ENCODE measurements at regions not wholly inside any gene's neighbourhood (a gene's known extent, or its start where the extent isn't known, plus 50 kb on each side); places are given as distances from the start of the nearest gene placed in this dataset.
"Not testable (repeated sequence)": the region's sequence is repeated elsewhere in the genome, so short reads cannot be mapped to it uniquely, and the experiment has no call there.

DNA sequence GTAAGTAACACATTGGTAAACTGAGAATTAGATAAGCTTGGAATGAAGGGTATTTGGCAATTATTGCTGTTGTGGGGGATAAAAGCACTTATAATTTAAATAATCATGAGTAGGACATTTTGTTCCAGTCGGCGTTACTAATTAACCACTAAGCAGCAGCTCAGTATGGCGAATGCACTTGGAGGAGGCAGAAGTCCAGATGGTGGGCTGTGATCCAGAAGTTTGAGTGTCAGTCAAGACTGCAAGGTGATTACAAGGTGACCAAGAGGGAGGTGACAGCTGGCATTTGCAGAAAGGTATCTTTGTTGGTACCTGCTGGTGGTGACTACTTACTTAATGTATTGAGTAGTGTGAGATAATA, 643.6 kb upstream of the FAM98A start:
- DNase-seq: no peak

DNA sequence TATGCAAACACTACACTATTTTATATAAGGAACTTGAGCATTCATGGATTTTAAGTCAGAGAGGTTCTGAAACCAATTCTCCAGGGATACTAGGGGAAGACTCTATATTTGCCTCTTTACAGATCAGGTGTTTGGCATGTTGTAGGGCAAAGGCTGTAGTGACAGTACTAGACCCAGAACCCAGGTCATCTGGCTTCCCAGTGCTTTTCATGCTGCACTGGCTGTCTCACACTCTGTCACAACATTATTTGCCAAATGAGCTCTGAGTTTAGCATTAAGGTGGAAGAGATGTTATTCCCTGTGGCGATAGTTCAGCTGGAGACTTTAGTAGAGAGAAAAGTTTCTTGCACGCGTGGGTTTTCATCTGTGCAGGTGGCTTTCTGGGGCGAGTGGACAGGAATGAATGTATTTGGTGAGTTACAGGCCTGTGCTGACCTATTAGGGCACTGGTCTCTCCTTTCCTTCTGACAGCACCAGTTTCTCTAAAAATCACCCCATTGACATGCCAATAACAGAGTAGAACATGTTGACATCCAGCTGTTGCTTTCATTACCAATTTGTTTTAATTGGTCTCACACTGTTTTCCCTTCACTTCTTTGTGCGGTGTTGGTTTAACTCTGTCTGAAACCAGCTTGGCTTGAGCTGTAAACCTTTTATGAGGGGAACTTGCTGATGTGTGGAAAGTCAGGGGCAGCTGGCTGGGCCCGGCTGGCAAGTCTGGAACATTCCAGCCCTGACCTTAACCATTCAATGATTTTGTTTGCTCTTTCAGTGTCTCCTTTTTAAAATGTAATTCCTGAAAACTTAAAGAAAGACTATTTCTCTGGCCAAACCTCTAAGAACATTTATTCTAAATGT, 643.0 kb upstream of the FAM98A start:
- DNase-seq: no peak

DNA sequence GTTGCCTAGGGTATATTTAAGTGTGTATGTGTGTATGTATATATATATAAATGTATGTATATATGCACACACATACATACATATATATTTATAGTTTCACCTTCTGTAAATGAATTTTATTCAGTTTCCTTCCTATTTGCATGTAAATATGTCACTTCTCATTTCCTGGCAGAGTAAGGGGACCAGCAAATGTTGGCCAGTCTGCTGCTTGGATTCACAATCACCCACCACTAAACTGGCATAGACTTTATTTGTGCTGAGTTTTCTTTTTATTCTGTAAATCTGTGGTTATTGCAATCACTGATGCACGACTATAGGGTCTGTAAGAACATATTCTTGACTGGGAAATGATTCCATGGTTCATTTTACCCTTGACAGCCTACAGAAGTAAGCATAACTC, 640.4 kb upstream of the FAM98A start:
- no peak for DNase-seq

DNA sequence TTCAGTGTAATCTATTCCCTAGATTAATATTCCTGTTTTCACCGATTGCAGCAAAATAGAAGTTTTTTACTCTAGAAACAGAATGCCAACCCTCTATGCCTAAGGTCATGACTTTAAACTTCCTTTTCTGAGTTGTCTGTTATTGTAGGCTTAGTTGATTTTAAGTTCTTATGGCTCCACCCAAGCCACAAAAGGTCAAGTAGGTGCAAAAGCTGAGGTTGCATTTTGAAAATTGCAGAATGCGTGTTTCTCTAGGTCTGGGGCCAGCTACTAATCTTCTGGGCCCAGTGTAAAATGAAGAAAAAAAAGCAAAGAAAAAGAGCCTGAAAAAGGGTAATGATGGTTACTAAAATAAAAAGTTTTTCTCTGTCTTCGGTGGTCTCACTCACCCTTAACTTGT, 635.7 kb upstream of the FAM98A start:
- no peak for DNase-seq

DNA sequence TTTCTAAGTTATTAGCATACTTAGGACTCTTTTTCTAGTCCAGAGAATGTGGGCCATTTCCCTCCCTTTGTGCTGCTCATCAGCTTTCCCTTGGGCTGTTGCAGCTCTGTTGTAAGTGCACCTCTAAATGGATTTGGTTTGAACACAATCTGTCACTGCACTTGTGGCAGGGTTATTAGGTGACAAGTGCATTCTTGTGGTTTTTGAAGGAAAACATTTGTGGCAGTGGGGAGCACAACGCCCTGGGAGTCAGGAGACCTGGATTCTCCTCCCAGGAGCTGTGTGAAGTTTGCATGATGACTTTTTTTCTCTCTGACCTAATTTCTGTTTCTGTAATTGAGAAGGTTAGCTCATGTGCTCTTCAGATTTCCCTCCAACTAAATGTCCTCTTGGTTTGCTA, 630.9 kb upstream of the FAM98A start:
- DNase-seq: no peak

DNA sequence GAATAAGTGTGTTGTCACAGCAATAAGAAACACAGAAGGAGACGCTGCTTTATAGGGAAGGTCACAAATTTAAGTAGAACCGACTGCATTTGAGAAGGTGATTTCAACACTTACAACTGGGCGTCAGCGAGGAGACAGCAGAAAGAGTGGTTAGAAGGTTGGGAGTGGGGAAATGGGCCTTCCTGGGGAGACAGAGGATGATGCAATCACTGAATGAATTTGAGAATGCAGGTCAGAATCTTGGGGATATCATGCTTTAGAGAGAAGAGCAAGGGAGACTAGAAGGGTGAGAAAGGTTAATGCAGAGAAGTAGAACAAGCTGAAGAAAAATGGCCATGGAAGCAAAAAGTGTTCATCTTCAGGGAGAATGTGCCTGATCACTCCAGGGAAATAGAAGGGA, 616.1 kb upstream of the FAM98A start:
- DNase-seq: no peak

DNA sequence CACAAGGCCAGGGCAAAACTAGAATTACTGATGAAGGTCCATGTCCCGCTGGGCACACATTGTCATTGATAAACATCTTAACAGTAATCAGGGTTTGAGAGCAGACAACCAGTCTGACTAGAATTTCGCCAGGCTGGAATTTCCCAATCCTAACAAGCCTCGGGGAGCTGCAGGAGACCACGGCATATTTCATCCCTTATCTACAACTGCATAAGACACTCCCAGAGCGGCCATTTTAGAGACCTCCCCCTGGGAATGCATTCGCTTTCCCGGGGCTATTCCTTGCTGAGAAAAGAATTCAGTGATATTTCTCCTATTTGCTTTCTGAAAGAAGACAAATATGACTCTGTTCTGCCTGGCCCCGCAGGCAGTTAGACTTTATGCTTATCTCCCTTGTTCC, 611.3 kb upstream of the FAM98A start:
- not testable (repeated sequence) for DNase-seq

DNA sequence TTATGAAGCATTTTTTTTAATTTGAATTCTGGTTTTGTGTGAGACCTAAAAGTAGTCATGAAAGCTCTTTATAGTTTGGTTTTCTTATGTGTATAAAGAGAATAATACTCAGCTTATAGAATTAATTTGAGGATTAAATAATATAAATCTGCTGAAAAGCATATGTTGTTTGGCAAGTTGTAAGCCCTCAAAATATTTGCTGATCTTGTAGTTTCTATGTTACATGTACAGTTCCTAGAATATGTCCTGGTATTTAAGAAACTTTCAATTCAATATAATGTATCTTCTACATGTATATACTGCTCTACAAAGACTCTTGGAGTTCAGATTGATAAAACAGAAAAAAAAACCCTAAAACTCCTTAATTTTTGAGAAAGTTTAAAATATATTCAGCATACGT, 605.5 kb upstream of the FAM98A start:
- DNase-seq: no peak

DNA sequence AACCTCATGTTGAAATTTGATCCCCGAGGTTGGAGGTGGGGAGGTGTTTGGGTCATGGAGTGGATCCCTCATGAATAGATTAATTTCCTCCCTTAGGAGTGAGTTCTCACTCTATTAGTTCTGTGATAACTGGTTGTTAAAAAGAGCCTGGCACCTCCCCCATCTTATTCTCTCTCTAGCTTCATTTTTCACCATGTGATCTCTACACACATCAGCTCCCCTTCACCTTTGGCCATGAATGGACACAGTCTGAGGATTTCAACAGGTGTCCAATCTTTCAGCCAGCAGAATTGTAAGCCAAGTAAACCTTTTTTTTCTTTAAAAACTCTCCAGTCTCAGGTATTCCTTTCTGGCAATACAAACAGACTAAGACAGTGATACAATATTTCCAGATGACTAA, 602.0 kb upstream of the FAM98A start:
- no peak for DNase-seq

DNA sequence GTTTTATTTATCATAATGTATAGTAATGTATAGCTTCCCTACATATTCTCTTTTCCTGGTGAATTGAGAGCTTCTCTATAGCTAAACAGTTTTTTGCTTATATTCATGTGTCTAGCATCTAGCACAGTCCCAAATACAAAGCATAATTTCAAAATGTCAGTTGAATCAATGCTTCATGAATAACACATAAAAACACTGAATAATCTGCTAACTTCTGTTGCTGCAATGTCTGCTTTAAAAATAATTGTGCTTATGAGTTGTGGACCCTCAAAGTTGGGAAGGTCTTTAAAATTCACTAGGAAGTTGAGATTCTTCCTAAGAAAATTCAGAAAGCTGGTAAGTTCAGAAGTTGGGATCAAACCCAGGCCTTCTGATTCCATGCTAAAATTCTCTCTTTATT, 600.9 kb upstream of the FAM98A start:
- DNase-seq: no peak

DNA sequence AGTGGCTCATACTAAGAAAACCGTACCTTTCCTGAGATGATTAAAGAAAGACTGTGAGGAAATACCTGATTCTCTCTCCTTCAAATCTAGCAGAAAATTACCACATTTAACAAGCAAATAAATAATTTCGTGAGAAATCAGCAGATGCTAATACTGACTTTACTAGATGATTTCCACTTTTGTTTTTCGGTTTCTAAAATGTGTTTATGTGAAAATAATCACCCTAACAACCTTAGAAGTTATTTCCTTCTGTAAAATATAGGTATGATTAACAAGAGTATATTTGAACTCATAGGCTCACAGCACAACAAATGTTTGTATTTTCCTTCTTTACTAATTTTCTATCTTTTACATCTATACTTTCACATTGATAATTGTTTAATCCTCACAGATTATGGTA, 594.1 kb upstream of the FAM98A start:
- no peak for DNase-seq

DNA sequence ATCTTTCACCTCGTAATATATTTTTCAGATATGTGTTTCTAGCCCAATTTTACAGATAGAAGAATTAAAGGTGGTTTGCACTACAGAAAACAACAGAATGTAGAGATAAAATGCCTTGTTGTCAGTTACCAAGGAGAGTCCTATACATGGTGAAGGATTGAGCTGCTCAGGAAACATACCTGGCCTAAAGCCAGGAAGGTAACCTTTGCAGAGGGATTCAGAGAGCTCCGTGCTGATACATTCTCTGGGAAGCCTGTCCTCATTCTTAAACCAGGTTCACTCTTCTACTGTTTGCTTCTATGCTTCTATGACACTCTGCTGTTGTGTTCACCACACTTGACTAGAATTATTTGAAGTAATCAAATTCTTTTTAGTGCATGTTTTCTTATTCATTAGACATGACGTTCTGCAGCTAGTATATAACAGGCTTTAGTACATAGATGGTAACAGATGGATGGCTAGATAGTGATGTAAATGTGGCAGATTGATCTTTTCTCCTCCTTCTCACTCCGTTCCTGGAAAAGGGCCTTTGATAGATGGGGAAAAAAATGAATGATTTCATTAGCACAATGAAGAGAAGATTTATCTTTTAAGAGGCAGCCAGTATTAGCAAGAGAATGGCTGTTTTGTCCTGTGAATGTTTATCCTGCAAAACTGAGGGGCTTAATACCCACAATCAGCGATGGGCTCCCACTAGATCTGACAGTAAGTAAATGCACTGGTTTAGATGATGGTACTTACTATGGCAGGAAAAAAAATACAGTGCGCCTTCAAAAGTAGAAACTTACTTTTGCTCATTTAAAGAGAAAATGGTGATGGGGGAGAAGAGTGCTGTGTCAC, 589.6 kb upstream of the FAM98A start:
- DNase-seq: no peak

DNA sequence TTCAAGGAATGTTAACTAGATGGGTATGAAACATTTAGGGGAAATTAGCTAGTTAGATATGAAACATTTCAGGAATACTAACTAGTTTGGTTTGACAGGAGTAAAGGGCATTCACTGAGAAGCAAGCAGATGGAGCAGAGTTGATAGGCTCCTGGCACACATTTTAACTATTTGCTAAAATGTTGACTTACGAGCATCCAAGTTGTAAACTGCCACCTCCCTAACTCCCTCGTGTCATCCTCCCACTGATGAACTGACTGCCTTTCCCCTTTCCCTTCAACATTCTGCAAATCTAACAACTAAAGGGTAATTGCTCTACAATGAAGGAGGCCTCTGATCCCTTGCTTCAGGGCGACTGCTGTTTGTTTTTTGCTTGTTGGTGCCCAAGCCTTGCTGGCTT, 580.4 kb upstream of the FAM98A start:
- no peak for DNase-seq

DNA sequence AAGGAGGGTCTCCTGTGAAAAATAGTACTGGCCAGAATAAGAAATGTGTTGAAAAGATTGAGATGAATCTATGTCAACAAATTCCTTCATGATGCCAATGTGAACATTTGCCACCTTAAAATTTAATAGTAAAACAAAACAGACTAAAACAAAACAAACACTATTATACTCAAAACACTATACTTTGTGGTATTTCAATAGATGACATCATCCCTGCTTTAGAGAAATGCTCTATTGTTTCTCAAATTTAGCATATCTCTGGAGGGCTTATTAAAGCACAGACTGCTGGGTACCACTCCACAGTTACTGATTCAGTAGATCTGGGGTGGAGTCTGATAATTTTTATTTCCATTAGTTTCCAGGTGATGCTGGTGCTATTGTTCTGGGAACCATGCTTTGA, 579.4 kb upstream of the FAM98A start:
- no peak for DNase-seq

DNA sequence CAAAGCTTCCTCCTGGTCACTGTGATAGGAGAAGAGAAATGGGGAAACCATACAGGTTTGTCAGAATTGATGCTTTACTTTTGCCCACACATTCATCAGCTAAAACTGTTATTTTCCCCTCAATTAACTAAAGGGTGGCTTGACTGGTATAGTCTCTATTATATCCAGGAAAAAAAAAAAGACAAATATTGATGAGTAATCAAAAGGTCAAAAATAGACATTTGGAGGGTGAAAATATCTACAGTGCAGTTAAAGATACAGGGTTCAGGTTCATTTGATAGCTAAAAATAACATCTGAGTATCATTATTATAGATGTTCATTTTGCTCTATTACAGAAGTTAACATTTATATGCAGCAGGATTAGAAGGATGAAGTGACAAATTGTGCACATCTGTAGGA, 577.6 kb upstream of the FAM98A start:
- no peak for DNase-seq

DNA sequence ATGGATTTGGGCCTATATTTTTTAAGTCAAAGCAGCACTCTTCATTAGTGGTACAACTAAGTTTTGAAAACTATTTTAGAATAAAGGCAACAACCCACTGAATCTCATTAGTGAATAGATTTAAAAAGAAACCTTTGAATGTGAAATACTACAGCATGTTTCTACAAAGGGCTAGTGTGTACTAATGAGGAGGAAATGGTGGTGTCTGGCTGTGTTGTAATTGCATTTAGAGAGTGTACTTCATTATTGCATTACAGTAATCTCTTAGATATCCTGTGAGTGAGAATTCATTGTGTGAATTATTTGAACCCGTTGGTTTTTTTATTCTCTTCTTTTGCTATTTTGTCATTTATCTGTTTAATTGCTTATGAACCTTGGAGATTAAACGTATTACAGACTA, 575.4 kb upstream of the FAM98A start:
- DNase-seq: no peak

DNA sequence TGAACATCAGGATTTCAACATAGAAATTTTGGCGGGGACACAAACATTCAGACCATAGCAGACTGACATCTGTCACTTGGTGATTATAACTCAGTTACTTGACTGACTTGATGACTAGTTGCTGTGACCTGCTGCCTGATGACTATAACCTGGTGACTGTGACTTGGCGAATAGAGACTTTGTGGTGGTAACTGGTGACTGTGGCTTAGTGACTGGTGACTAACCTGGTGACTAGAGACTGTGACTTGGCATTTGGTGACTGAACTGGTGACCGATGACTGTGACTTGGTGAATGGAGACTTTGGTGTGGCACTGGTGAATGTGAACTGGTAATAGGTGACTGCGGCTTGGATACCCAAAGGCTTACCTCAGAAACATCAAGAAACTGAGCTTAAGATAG, 563.1 kb upstream of the FAM98A start:
- no peak for DNase-seq

DNA sequence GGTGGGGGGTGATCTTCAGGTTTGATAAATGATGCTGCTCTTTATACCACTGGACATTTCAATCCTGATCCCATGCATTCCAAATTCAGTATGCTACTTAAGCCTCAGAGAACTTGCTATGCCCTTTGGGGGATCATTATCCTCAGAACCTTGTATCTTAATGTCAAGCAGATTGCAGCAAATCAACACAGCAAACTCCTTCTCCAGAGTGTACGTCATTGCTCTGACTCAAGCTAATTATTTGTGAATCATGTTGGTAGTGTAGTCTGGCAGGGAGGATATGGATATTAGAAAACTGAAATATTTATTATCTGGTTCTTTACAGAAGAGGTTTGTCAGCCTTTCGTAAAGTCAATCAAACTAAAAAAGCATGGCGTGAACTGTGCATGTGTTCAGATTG, 562.5 kb upstream of the FAM98A start:
- no peak for DNase-seq

DNA sequence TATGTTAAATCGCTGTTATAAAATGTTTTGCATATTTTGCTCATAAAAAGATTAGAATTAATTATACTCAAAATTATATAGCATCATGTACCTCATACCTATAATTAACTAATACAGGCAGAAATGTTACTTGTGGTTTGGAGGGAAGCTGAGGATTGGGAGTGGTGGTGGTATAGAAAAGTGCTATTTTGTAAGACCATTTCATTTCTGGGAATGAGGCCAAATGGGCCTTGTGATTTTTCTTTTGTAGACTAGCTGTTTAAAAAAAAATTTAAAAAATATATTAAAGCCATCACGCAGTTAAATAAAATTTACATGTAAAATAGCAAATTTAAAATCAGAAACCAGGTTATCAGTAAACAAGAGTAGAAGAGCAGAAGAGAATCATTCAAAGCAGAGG, 560.8 kb upstream of the FAM98A start:
- DNase-seq: no peak

DNA sequence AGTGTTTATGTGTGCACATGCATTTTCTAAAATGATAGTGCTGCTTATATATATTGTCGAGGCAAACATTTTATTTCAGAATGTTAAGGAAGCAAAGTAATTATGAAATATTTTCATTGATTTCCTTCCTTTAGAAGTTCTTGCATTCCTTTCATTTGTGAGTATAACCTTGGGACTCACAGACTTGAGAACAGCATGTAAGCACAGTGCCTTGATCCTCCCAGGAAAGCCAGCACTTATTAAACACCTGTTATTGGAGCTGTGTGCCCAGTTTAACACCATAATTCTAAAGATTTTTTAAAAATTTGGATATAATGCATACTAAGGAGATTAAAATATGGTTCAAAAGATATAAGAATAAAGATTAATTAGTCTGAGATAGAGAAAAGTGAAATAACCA, 554.4 kb upstream of the FAM98A start:
- no peak for DNase-seq

DNA sequence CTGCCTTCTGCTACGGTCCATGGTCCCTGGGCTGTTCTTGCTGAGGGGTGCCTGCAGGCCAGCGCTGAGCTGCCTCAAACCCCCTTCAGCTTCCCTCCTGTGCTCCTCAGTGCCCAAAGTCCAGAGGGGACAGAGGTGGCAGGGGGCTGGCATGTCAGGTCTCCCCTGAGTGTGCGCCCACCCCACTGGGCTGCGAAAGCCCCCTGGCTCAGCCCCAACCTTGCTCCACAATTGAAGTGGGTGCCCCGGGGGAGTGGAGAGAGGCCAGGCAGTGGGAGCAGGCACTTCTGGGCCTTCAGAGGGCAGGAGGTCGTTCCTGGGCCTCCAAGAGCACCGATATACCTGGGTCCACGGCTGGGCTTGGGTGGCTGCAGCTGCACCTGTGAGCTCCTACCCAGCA, 548.7 kb upstream of the FAM98A start:
- DNase-seq: no peak

DNA sequence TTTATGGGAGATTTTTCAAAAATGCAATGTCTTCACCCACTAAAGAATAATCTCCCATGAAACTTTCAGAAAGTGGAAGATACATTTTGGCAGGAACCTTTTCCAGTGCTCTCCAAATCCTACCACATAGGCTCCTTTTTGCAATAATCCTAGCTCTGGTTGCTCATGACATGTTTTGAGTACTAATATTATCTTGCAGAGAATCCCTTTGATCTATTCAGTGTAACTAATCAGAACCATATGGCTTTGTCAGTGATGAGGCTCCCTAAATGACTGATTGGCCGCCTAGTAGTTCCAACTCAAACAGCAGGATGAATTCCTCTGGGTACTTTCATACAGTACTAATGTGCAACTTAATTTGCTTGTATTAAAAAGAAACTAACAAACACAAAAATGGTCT, 544.0 kb upstream of the FAM98A start:
- DNase-seq: no peak

DNA sequence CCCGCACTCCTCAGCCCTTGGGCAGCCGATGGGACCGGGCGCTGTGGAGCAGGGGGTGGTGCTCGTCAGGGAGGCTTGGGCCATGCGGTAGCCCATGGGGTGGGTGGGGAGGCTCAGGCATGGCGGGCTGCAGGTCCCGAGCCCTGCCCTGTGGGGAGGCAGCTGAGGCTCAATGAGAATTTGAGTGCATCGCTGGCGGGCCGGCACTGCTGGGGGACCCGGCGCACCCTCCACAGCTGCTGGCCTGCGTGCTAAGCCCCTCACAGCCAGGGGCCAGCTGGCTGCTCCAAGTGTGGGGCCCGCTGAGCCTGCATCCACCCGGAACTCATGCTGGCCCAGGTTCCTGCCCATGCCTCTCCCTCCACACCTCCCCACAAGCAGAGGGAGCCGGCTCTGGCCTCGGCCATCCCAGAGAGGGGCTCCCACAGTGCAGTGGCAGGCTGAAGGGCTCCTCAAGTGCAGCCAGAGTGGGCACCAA, 543.5 kb upstream of the FAM98A start:
- DNase-seq: not testable (repeated sequence)

DNA sequence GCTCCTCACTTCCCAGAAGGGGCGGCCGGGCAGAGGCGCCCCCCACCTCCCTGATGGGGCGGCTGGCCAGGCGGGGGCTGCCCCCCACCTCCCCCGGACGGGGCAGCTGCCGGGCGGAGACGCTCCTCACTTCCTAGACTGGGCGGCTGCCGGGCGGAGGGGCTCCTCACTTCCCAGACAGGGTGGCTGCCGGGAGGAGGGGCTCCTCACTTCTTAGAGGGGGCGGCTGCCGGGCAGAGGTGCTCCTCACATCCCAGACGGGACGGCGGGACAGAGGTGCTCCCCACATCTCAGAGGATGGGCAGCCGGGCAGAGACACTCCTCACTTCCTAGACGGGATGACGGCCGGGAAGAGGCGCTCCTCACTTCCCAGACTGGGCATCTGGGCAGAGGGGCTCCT, 534.0 kb upstream of the FAM98A start:
- not testable (repeated sequence) for DNase-seq

Data from NCI-H1417 (cell line).